COR-L47 (cell line): ENCODE measurements at regions not wholly inside any gene's neighbourhood (a gene's known extent, or its start where the extent isn't known, plus 50 kb on each side); places are given as distances from the start of the nearest gene placed in this dataset.
"Not testable (repeated sequence)": the region's sequence is repeated elsewhere in the genome, so short reads cannot be mapped to it uniquely, and the experiment has no call there.

Experiments
- DNase-seq: peaks from one replicate; lab custom pipeline; 2025; lab: John Stamatoyannopoulos, UW

DNA sequence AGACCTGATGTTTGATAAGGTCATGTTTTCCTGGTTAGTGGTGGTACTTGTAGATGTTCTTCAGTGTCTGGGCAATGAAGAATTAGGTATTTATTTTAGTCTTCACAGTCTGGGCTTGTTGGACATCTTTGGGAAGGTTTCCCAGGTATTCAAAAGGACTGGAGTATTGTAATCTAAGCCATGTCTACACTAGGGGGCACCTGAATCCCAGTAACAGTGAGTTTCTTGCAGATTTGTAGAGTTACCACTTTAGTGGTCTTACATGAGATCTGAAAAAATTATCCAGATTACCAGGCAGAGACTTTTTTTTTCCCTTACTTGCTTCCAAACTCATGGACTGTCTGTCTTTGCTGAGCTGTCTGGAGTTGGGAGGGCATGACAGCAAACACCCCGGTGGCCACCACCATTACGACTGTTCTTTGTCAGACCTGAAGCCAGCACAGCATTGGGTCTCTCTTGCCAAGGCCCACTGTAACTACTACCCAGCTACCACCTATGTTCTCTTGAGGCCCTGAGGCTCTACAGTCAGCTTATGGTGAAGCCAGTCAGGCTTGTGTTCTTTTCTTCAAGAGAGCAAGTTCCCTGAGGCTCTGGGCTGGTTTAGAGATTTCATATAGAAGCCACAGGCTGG is 820.7 kb upstream of the FBXO33 start:
- DNase-seq = peak; percentile 11

DNA sequence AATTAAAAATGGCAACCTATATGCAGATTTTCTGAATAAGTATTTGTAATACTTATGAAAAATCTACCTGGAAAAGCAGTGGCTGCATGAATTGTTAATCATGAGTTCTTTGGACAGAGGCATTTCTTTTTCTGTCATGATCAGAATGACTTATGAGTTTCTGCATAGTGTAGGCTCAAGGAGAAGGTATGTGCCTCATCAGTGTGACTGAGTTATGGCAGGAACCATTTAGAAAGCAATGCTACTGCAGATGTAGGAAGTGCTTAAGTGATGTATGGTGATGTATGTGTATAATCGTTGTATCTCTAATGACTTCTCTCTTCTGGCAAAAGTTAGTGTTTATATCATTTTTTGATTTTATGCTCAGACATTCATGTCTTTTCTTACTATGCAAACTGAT is 816.4 kb upstream of the FBXO33 start:
- no peak for DNase-seq

DNA sequence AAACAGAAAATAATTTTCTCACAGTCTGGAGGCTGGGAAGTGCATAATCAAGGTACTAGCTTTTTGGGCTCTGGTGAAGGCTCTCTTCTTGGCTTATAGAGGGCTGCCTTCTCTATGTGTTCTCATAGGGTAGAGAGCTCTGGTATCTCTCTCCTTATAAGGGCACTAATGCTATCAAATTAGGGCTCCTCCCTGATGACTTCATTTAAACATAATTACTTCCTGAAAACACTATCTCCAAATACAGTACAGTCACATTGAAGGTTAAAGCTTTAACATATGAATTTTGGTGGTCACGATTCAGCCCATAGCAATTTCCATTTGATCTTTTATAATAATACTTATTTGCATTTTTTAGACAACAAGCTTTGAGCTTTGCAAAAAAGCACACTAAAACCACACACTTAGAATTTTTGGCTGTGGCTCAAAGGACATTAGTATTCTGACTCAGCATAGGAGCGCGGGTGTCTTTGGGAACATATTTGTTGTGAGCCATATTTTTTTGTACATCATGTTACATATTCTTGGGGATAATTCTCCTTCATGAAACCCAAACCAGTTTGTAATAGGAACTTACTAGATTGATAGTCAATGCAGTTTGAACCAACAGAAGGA is 808.1 kb upstream of the FBXO33 start:
- DNase-seq = no peak

DNA sequence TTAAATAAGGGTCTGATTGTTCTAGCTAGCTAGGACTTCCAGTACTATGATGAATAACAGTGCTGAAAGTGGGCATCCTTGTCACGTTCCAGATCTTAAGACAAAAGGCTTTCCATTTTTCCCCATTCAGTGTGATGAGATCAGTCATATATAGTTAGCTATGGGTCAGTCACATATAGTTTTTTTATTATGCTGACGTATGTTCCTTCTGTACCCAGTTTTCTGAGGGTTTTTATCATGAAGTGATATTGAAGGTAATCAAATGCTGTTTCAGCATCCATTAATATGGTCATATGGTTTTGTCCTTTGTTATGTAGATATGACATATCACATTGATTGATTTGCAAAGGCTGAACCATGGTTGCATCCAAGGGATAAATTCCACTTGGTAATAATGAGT is 800.1 kb upstream of the FBXO33 start:
- no peak for DNase-seq

DNA sequence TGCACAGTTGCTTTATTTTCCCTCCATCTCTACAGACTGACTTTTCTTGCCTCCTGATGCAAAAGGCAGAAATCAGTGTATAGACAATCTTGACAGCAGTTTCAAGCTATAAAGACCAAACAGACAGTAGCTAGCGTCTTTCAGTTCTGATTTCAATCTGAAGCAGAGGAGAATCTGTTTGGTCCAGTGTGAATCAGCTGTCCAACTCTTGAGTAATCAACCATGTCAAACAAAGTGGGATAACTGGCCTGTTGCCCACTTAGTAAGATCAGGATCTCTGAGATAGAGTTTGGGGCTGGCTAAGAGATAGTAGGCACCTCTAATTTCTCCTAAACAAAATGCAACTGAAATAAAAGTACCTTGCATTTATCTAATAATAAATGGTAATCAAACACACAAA is 797.4 kb upstream of the FBXO33 start:
- DNase-seq = no peak

DNA sequence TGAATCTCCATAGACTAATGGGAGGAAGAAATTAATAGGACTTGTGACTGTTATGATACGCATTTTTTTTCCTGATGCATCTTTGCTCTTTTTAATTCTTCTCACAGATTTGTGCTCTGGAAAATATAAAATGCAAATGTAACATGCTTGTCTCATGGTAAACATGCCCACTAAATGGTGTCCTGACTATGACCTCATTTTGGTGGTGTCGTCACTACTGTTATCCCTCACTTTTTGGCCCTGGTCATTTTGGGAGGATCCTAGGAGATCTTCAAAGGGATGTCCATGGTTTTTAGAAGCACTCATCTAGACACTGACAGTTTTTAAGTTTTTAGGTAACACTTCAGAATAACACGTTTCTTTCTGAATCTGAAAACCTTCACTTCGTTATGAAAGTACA is 790.8 kb upstream of the FBXO33 start:
- DNase-seq = no peak

DNA sequence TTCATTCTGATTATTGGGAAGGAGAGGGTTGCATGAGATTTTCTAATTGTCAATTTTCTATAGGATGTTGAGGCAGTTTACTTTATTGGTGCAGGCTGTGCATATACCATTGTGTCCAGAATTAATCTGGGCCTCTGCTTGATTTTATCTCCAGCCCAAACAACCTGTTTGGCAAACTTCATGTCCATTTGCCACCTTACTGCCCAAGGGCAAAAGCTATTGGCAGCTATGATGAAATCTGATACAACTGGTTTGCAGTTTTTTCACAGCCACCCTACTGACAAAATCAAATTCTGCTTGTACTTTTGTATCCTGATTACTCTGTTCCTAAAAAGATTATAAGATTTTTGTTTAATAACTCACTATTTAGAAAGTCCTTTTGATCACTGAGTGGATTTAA is 789.2 kb upstream of the FBXO33 start:
- no peak for DNase-seq

DNA sequence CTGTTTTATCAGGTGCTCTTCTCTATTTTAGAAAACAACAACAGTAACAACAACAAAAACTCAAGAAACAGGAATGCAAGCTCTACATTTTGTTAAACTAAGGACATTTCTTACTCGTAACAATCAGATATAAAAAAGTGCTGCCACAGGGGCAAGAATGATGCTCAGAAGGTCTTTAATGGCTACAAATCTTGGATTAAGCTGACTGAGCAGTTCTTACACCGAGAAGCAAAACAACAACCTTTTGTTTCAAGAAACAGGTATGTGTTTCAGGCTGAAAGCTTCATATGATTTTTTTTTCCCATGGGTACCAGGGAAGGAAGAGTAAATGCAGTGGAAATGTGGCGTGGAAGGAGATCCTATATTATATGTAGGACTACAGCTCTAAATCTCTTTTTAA is 786.8 kb upstream of the FBXO33 start:
- DNase-seq = no peak

DNA sequence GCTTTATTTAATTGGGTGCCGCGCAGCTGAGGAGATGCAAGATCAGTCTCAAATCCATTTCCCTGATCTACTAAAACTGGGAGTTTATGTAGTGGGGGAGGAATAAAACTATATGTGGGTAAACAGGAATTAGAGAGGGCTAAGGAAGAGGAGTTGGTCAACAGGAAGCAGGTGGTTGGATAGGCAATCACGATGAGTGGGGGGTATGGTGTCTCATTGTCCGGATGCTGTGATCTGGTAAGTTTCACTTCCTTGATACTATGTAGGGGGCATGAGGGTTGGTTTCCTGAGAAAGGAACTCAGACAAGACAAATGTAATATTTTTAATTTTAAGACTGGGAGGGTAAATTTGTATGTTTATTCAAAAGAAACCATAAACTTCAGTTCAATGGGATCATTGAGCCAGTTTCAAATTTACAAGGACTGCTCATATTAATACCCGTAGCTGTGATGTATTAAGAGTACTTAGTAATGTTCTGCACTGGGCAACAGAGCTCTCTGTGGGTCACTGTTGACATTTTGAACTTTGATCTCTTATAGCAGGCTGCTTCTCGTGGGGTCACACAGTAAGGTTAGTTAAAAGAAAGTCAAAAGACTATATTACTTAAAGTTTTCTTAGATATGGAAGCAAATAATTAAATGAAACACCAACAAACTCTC is 786.2 kb upstream of the FBXO33 start:
- no peak for DNase-seq

DNA sequence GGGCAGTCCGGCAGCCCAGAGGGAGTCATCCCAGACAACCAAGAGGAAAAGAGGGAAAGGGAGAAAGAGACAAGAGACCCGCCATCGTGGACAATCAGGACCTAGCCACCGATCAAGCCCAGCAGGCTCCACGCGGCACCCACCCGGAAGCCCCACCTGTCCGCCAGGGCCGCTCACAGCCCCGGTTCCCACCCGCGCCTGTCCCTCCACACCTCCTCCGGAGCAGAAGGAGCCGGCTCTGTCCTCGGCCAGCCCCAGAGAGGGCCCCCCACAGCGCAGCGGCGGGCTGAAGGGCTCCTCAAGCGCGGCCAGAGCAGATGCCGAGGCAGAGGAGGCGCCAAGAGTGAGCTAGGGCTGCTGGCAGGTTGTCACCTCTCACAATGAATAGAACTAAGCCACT is 784.7 kb upstream of the FBXO33 start:
- no peak for DNase-seq

DNA sequence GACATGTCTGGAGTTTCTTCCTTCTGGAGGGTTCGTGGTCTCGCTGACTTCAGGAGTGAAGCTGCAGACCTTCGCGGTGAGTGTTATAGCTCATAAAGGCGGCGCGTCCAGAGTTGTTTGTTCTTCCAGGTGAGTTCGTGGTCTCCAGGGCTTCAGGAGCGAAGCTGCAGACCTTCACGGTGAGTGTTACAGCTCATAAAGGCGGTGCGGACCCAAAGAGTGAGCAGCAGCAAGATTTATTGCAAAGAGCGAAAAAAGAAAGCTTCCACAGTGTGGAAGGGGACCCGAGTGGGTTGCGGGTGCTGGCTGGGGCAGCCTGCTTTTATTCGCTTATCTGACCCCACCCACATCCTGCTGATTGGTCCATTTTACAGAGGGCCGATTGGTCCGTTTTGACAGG is 784.2 kb upstream of the FBXO33 start:
- not testable (repeated sequence) for DNase-seq

DNA sequence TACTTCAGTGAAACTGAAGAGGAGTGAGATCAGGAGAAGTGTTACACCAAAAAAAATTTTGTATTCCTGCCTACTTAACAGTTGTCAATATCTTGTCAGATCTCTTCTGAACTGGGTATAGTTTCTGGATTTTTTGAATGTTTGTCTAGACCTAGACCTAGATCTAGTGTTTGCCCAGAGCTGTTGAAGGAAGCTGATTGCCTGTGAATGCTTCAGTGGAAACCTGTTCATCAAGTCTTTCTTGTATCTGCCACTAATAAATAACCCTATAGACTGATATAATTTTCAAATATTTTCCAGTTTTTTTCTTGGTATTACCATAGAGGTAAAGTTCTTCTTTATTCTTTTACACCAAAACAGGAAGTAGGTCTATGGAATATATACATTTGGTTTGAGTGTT is 781.5 kb upstream of the FBXO33 start:
- no peak for DNase-seq

DNA sequence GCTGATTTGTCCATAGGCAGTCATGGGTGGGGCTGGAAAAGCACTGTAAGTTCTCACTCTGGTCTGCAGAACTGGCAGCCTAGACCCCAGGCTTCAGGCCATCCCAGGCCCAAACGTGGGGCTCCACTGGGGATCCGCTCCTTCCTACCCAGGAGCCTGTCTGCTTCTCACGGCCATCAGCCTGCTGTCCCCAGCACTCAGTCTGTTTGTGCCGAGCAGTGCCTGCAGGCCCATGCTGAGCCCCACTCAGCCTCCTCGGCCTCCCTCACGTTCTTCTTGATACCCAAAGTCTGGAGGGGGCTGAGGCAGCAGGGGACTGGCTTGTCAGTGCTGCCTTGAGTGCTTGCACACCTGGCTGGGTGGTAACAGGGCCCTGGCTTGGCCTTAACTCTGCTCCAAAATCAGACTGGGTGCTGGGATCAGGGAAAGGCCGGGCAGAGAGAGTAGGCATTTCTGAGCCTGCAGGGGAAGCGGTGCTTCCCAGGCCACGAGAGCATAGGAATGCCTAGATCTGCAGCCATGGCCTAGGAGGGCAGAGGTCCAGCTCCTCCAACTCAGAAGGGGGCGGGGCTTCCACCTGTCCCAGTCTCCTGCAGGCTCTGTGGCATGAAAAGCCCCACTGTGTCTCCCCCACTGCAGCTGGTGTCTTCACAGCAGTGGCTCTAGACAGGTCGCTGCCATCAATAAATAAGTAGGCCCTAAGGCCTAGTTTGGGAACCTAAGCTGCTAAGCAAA is 772.4 kb upstream of the FBXO33 start:
- no peak for DNase-seq

DNA sequence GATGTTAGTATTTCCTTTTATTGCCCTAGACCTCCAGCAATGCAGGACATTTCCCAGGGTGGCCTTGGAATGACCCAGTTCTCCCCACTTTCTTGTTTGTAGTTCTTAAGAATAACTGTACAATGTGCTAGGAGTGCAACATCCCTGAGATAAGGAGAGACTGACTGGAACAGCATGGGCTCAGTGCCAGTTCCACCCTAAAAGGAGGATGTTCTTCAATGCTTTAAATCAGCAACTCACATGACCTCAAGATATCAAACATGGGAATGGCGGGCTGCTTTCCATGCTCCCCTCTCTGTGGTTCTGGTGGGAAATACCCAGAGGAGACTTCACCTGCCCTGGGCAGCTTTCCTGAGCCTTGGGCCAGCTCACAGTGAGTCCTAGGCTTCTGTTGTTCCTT is 766.9 kb upstream of the FBXO33 start:
- DNase-seq = no peak

DNA sequence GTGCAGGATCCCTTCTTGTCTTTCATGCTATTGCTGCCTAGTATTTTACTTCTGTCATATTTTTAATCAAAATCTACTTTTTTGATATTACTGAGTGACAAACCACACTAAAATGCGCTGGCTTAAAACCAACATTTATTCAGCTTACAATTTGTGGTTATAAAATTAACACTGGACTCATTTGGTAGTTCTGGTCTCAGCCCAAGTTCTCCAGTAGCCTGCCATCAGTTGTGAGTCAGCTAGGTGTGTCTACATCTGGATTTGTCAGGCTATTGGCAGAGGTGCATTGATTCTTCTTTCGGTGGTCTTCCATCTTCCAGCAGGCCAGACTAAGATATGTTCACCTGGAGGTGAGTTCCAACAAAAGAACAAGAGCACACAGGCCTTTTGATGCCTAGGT is 765.1 kb upstream of the FBXO33 start:
- no peak for DNase-seq

DNA sequence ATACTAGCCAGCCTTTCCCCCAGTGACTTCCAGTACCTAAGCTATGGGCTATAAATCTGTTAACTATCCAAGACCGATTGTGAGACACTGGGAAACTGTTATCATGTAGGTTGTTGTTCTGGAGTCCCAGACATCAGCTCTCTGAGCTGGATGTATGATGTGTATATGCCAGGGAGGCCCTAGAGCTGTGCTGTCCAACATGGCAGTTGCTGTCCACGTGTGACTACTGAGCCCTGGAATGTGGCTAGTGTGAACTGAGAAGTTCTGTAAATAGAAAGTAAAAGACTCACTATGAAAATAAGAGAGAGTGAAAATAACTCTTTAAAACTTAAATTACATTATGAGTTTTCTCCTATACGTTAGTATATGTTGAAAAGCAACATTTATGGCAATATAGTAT is 755.8 kb upstream of the FBXO33 start:
- DNase-seq = no peak

DNA sequence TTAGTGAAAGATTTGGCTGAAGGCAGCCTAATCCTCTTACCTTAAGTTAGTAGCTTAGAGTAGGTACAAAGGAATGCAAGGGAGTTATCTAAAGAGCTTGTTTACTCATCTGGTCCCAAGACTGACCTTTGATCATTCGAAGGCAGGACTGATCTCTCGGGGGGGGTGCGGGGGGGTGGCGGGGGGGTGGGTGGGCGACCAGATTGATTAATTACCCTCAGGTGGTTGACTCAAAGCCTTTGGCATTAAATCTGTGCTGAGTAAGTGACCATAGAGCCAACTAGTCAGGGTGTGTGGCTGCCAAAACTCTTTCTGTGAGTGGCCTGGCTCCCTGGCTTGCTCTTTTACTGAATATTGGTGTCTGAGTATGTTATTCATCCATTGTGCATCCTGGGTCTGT is 731.9 kb upstream of the FBXO33 start:
- DNase-seq = no peak

DNA sequence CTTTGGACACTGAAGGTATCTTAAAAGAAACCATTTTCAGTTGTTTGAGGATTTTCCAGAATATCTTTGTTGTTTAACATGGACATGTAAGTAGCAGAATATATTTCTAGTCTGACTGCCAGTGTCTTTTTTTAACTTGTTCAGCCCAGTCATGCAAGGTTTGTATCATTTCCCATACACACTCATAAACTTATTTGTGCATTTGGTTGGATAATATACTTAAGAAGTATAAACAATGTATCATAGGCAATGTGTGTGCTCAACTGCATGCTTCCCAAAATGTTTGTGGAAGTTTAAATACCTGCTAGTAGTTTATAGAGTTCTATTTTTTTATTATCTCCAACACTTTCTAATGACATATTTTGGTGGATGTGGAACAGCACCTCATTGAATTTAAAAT is 707.4 kb upstream of the FBXO33 start:
- no peak for DNase-seq

DNA sequence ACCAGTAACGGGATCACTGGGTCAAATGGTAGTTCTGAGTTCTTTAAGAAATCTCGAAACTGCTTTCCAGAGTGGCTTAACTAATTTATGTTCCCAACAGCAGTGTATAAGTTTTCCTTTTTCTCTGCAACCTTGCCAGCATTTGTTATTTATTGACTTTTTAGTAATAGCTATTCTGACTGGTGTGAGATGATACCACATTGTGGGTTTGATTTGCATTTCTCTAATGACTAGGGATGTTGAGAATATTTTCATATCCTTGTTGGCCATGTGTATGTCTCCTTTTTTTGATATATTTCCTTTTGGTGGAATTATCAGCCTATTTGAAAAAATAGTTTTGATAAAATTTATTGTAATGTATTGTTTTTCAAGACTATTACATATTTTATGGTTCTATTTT is 701.2 kb upstream of the FBXO33 start:
- DNase-seq = no peak

DNA sequence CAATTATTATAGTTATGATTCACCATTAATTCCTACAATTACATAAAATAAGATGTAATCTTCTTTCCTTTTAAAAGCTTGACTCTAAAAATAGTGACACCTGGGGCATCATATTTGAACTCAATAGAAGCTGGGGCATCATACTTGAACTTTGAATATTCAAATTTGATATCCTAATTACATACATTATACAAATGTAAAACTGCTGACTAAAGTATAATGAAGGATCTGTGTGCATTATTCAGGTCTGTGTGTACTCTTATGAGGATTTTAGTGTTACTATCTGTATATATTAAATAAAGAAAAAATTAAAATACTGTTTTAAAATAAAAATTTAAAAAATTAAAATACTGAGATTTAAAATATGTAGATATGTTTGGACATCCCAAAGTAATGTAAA is 696.9 kb upstream of the FBXO33 start:
- DNase-seq = no peak

DNA sequence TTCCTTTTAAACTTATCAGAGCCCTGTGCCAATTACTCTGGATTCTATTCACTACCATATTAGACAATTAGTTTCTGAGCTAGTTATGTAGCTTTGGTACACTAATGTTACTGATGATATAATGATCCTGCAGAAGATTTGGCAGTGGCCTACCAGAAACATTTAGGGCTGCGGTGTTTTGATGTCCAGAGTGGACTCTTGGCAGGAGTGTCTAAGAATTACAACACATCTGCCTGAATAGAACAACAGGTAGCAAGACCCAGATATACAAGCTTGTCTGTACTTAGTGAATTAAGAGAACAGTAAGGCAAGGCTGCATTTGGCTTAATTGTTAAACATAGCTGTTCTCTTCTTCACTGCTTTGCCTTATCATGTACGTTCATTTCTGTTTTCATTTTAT is 691.6 kb upstream of the FBXO33 start:
- no peak for DNase-seq

DNA sequence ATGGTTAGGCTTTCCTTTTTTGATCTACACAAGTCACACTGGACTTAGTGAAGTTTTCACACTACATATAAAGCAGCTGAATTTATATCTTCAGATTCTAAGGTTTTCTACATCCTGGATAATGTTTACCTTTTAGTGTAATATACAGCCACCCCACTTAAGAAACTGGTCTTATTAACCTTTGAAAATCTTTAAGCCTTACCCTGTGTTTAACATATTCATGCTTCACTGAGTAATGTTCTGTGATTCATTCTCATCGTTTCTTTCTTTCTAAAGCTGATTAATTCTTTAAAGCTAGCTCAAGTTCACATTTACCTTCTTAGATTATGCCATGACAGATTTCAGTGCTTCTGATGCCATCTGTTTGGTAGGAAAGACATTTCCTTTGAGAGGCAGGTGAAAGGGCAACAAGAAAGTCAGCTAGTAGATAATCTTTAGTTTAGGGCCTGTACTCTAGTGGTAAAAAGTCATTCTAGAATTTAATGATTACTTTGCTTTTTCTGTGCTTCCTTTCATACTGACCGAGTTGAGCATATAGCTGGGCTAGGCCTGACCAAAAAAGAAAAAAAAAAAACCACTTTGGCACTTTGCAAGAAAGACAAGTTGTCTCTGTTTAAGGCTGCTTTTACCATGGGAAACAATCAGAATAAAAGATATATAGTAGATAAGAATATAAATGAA is 690.9 kb upstream of the FBXO33 start:
- no peak for DNase-seq

DNA sequence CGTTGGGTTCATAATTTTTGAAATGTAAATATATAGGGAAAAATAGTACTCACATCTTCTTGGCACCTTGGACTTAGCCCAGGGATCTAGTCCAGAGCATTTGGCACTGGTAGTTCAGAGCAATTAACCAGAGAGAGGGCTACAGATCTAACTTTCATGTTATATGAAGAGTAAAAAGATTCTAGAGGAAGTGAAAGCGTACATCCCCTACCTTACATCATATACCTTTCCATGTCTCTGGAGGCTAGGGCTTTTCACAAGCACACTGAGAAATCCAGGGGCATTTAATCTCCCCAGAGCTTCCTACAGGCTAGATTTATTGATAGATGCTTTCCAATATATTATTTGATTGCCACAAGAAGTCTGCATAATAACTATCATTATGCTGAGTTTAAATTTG is 687.5 kb upstream of the FBXO33 start:
- no peak for DNase-seq
